ENCODE measurements at regions not wholly inside any gene's neighbourhood (a gene's known extent, or its start where the extent isn't known, plus 50 kb on each side); places are given as distances from the start of the nearest gene placed in this dataset.

DNA sequence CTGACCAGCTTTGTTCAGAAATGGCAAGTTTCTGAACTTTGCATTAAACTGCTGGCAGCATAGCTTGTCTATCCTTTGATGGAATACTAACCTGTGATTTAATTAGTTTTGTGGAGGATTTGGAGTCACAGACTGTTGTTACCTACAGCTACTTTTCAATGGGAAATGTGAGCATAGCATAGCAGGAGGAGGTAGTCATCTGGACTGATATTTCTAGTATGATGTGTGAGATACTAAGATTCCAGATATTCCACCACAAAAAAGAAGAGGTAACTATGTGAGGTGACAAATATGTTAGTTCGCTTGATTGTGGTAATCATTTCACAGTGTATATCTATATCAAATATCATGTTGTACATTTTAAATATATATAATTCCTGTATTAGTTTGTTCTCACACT, 833.0 kb downstream of the SLC6A15 start:
- no peaks in the 10 kb centered on the region for H3K4me1 ChIP-seq (ENCODE audit: control insufficient read depth in 3 of 3, insufficient read depth in 3 of 3, low read length in 3 of 3)
- H3K9me3 ChIP-seq (ENCODE audit: control insufficient read depth in 3 of 3, low read length in 3 of 3), result no peaks in the 10 kb centered on the region
- H3K4me3 ChIP-seq (ENCODE audit: low read length in 3 of 3), result no peak overlapping the region
- H3K27me3 ChIP-seq (ENCODE audit: control insufficient read depth in 3 of 3, insufficient read depth in 3 of 3, low read length in 3 of 3), result no peaks in the 10 kb centered on the region
- H3K9ac ChIP-seq (ENCODE audit: low read depth in 1 of 3, low read length in 3 of 3), result no peak overlapping the region
- no peak overlapping the region for H3K27ac ChIP-seq (ENCODE audit: low read depth, low read length)
- no peaks in the 10 kb centered on the region for H3K36me3 ChIP-seq (ENCODE audit: control insufficient read depth in 3 of 3, insufficient read depth in 3 of 3, low read length in 3 of 3)

GRCh38 chr12:84077679-84078078, 834.9 kb downstream of the SLC6A15 start:
- H3K27me3 ChIP-seq (ENCODE audit: control insufficient read depth in 3 of 3, insufficient read depth in 3 of 3, low read length in 3 of 3), result no peaks in the 10 kb centered on the region
- H3K9ac ChIP-seq (ENCODE audit: low read depth in 1 of 3, low read length in 3 of 3), result no peak overlapping the region
- H3K9me3 ChIP-seq (ENCODE audit: control insufficient read depth in 3 of 3, low read length in 3 of 3), result no peaks in the 10 kb centered on the region
- no peak overlapping the region for H3K4me3 ChIP-seq (ENCODE audit: low read length in 3 of 3)
- no peaks in the 10 kb centered on the region for H3K4me1 ChIP-seq (ENCODE audit: control insufficient read depth in 3 of 3, insufficient read depth in 3 of 3, low read length in 3 of 3)
- no peak overlapping the region for H3K27ac ChIP-seq (ENCODE audit: low read depth, low read length)
- H3K36me3 ChIP-seq (ENCODE audit: control insufficient read depth in 3 of 3, insufficient read depth in 3 of 3, low read length in 3 of 3), result no peaks in the 10 kb centered on the region

- H3K9ac ChIP-seq (ENCODE audit: low read depth in 1 of 3, low read length in 3 of 3), result no peak overlapping the region
- no peaks in the 10 kb centered on the region for H3K9me3 ChIP-seq (ENCODE audit: control insufficient read depth in 3 of 3, low read length in 3 of 3)
- H3K4me1 ChIP-seq (ENCODE audit: control insufficient read depth in 3 of 3, insufficient read depth in 3 of 3, low read length in 3 of 3), result no peaks in the 10 kb centered on the region
- H3K4me3 ChIP-seq (ENCODE audit: low read length in 3 of 3), result no peak overlapping the region
- H3K36me3 ChIP-seq (ENCODE audit: control insufficient read depth in 3 of 3, insufficient read depth in 3 of 3, low read length in 3 of 3), result no peaks in the 10 kb centered on the region
- no peak overlapping the region for H3K27ac ChIP-seq (ENCODE audit: low read depth, low read length)
- H3K27me3 ChIP-seq (ENCODE audit: control insufficient read depth in 3 of 3, insufficient read depth in 3 of 3, low read length in 3 of 3), result no peaks in the 10 kb centered on the region
Measured at GRCh38 chr12:84075991-84076390, 836.6 kb downstream of the SLC6A15 start.

DNA sequence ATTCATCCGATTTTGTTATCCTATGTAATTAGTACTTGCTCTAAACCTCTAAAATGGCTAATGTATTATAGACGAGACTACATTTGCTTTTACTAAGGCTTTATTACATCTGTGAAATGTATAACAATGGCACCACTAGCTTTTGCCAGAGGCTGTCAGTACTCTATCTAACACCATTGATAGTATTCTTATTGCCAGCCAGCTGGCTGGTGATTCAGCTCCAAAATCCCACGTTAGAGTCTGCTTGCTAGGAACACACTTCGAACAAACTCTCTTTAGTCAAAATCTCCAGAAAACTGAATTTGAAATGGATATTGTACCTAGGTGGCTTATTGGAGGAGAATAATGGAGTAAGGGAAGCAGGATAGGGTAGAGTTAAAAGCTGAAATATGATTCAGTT, 839.2 kb downstream of the SLC6A15 start:
- H3K9ac ChIP-seq (ENCODE audit: low read depth in 1 of 3, low read length in 3 of 3), result no peak overlapping the region
- H3K27me3 ChIP-seq (ENCODE audit: control insufficient read depth in 3 of 3, insufficient read depth in 3 of 3, low read length in 3 of 3), result no peaks in the 10 kb centered on the region
- H3K9me3 ChIP-seq (ENCODE audit: control insufficient read depth in 3 of 3, low read length in 3 of 3), result no peaks in the 10 kb centered on the region
- H3K27ac ChIP-seq (ENCODE audit: low read depth, low read length), result no peak overlapping the region
- no peaks in the 10 kb centered on the region for H3K4me1 ChIP-seq (ENCODE audit: control insufficient read depth in 3 of 3, insufficient read depth in 3 of 3, low read length in 3 of 3)
- H3K36me3 ChIP-seq (ENCODE audit: control insufficient read depth in 3 of 3, insufficient read depth in 3 of 3, low read length in 3 of 3), result no peaks in the 10 kb centered on the region
- H3K4me3 ChIP-seq (ENCODE audit: low read length in 3 of 3), result no peak overlapping the region

GRCh38 chr12:84072961-84073360, 839.6 kb downstream of the SLC6A15 start:
- Histone ChIP-seq H3K9ac (ENCODE audit: low read depth in 1 of 3, low read length in 3 of 3) (no peak overlapping the region), H3K4me3 (ENCODE audit: low read length in 3 of 3) (no peak overlapping the region), H3K4me1 (ENCODE audit: control insufficient read depth in 3 of 3, insufficient read depth in 3 of 3, low read length in 3 of 3) (no peaks in the 10 kb centered on the region)

DNA sequence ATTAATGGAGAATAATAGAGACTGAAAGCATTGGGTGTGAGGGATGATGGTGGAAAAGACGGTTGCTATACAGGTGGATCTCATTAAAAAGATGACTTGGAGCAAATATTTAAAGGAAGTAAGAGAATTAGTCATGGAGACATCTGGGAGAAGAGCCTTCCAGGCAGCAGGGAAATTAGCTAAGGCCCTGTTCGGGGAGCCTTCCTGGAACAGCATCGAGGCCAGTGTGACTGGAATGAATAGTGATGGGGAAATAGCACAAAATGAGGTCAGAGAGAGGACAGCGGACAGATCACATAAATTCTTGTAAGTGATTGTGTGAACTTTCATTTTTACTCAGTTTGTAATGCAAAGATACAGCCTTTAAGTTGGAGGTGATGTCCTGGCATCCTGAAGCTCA, 842.3 kb downstream of the SLC6A15 start:
- Histone ChIP-seq H3K4me1 (ENCODE audit: control insufficient read depth in 3 of 3, insufficient read depth in 3 of 3, low read length in 3 of 3) (no peaks in the 10 kb centered on the region), H3K27ac (ENCODE audit: low read depth, low read length) (peak overlapping the region; percentile 13), H3K9ac (ENCODE audit: low read depth in 1 of 3, low read length in 3 of 3) (no peak overlapping the region), H3K36me3 (ENCODE audit: control insufficient read depth in 3 of 3, insufficient read depth in 3 of 3, low read length in 3 of 3) (no peaks in the 10 kb centered on the region), H3K4me3 (ENCODE audit: low read length in 3 of 3) (no peak overlapping the region), H3K27me3 (ENCODE audit: control insufficient read depth in 3 of 3, insufficient read depth in 3 of 3, low read length in 3 of 3) (no peaks in the 10 kb centered on the region), H3K9me3 (ENCODE audit: control insufficient read depth in 3 of 3, low read length in 3 of 3) (no peaks in the 10 kb centered on the region)

More at GRCh38 chr12:84072961-84073360, 839.6 kb downstream of the SLC6A15 start:
- Histone ChIP-seq H3K27me3 (ENCODE audit: control insufficient read depth in 3 of 3, insufficient read depth in 3 of 3, low read length in 3 of 3) (no peaks in the 10 kb centered on the region), H3K36me3 (ENCODE audit: control insufficient read depth in 3 of 3, insufficient read depth in 3 of 3, low read length in 3 of 3) (no peaks in the 10 kb centered on the region), H3K27ac (ENCODE audit: low read depth, low read length) (no peak overlapping the region), H3K9me3 (ENCODE audit: control insufficient read depth in 3 of 3, low read length in 3 of 3) (no peaks in the 10 kb centered on the region)

- Histone ChIP-seq H3K27ac (ENCODE audit: low read depth, low read length) (no peak overlapping the region), H3K4me3 (ENCODE audit: low read length in 3 of 3) (no peak overlapping the region), H3K27me3 (ENCODE audit: control insufficient read depth in 3 of 3, insufficient read depth in 3 of 3, low read length in 3 of 3) (no peaks in the 10 kb centered on the region), H3K36me3 (ENCODE audit: control insufficient read depth in 3 of 3, insufficient read depth in 3 of 3, low read length in 3 of 3) (no peaks in the 10 kb centered on the region), H3K4me1 (ENCODE audit: control insufficient read depth in 3 of 3, insufficient read depth in 3 of 3, low read length in 3 of 3) (no peaks in the 10 kb centered on the region), H3K9me3 (ENCODE audit: control insufficient read depth in 3 of 3, low read length in 3 of 3) (no peaks in the 10 kb centered on the region), H3K9ac (ENCODE audit: low read depth in 1 of 3, low read length in 3 of 3) (no peak overlapping the region)
Measured at GRCh38 chr12:84069699-84070098, 842.9 kb downstream of the SLC6A15 start.

DNA sequence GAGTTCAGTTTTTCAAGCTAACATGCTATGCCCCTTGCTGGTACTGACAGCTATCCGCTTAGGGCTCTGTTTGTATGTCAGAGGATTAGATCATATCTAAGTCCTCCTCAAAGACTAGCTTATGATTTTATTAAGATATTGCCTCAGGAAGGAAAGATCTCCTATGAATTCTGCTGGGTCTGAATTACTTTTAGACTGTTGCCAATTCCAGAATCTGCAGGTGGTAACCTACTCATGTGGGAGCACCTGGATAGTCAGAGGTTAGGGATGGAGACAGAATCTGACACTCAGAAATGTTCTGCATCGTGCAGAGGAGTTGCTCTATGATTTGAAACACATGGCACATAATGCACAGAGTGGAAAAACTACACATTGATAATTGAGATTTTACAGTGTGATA, 843.4 kb downstream of the SLC6A15 start:
- Histone ChIP-seq H3K9me3 (ENCODE audit: control insufficient read depth in 3 of 3, low read length in 3 of 3) (no peaks in the 10 kb centered on the region), H3K9ac (ENCODE audit: low read depth in 1 of 3, low read length in 3 of 3) (no peak overlapping the region), H3K27ac (ENCODE audit: low read depth, low read length) (no peak overlapping the region), H3K4me3 (ENCODE audit: low read length in 3 of 3) (no peak overlapping the region), H3K4me1 (ENCODE audit: control insufficient read depth in 3 of 3, insufficient read depth in 3 of 3, low read length in 3 of 3) (no peaks in the 10 kb centered on the region), H3K27me3 (ENCODE audit: control insufficient read depth in 3 of 3, insufficient read depth in 3 of 3, low read length in 3 of 3) (no peaks in the 10 kb centered on the region), H3K36me3 (ENCODE audit: control insufficient read depth in 3 of 3, insufficient read depth in 3 of 3, low read length in 3 of 3) (no peaks in the 10 kb centered on the region)

DNA sequence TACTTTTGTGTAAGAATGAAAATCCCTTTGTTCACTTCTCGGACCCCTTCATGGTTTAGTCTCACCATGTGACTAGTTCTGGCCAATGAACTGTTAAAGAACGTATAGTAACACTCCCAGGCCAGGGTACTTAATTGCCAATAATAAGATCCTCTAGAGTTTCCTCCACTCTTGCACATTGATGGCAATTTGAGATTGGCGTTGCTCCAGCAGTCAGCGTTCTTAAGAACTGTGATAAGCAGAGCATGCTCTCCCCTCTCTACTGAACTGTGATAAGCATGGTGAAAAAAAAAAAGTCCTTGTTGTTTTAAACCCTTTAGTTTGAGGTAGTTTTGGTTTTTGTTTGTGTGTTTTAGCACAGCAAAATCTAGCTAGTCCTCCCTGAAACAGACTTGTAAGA, 854.5 kb downstream of the SLC6A15 start:
- Histone ChIP-seq H3K27ac (ENCODE audit: low read depth, low read length) (no peak overlapping the region), H3K9ac (ENCODE audit: low read depth in 1 of 3, low read length in 3 of 3) (no peak overlapping the region), H3K9me3 (ENCODE audit: control insufficient read depth in 3 of 3, low read length in 3 of 3) (no peaks in the 10 kb centered on the region), H3K36me3 (ENCODE audit: control insufficient read depth in 3 of 3, insufficient read depth in 3 of 3, low read length in 3 of 3) (no peaks in the 10 kb centered on the region), H3K4me1 (ENCODE audit: control insufficient read depth in 3 of 3, insufficient read depth in 3 of 3, low read length in 3 of 3) (no peaks in the 10 kb centered on the region), H3K4me3 (ENCODE audit: low read length in 3 of 3) (no peak overlapping the region), H3K27me3 (ENCODE audit: control insufficient read depth in 3 of 3, insufficient read depth in 3 of 3, low read length in 3 of 3) (no peaks in the 10 kb centered on the region)

DNA sequence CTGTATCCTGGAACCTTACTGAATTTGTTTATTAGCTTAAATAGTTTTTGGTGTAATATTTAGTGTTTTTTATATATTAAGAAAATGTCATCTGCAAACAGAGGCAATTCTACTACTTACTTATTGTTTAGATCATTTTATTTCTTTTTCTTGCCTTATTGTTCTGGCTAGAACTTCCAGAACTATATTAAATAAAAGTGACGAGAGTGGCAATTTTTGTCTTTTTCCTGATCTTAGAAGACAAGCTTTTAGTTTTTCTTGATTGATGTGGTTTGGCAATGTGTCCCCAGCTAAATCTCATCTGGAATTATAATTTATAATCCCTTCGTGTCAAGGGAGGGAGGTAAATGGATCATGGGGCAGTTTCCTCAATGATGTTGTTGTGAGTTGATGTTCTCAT, 857.8 kb downstream of the SLC6A15 start:
- Histone ChIP-seq H3K9ac (ENCODE audit: low read depth in 1 of 3, low read length in 3 of 3) (no peak overlapping the region), H3K27me3 (ENCODE audit: control insufficient read depth in 3 of 3, insufficient read depth in 3 of 3, low read length in 3 of 3) (no peaks in the 10 kb centered on the region), H3K4me1 (ENCODE audit: control insufficient read depth in 3 of 3, insufficient read depth in 3 of 3, low read length in 3 of 3) (no peaks in the 10 kb centered on the region), H3K27ac (ENCODE audit: low read depth, low read length) (no peak overlapping the region), H3K4me3 (ENCODE audit: low read length in 3 of 3) (no peak overlapping the region), H3K36me3 (ENCODE audit: control insufficient read depth in 3 of 3, insufficient read depth in 3 of 3, low read length in 3 of 3) (no peaks in the 10 kb centered on the region), H3K9me3 (ENCODE audit: control insufficient read depth in 3 of 3, low read length in 3 of 3) (no peaks in the 10 kb centered on the region)

- Histone ChIP-seq H3K27ac (ENCODE audit: low read depth, low read length) (no peak overlapping the region), H3K9me3 (ENCODE audit: control insufficient read depth in 3 of 3, low read length in 3 of 3) (peaks cover 0 to 2% (median 0%) of the 10 kb centered on the region in 3 donors), H3K4me3 (ENCODE audit: low read length in 3 of 3) (no peak overlapping the region), H3K27me3 (ENCODE audit: control insufficient read depth in 3 of 3, insufficient read depth in 3 of 3, low read length in 3 of 3) (no peaks in the 10 kb centered on the region), H3K9ac (ENCODE audit: low read depth in 1 of 3, low read length in 3 of 3) (no peak overlapping the region), H3K36me3 (ENCODE audit: control insufficient read depth in 3 of 3, insufficient read depth in 3 of 3, low read length in 3 of 3) (no peaks in the 10 kb centered on the region), H3K4me1 (ENCODE audit: control insufficient read depth in 3 of 3, insufficient read depth in 3 of 3, low read length in 3 of 3) (no peaks in the 10 kb centered on the region)
Measured at GRCh38 chr12:84047881-84048280, 864.7 kb downstream of the SLC6A15 start.
